NCI-H2081 (cell line): ENCODE measurements at regions not wholly inside any gene's neighbourhood (a gene's known extent, or its start where the extent isn't known, plus 50 kb on each side); places are given as distances from the start of the nearest gene placed in this dataset.

ENCODE experiments used
- DNase-seq, 2 experiments: peaks; one replicate each; lab custom pipeline; 2025; lab: John Stamatoyannopoulos, UW

DNA sequence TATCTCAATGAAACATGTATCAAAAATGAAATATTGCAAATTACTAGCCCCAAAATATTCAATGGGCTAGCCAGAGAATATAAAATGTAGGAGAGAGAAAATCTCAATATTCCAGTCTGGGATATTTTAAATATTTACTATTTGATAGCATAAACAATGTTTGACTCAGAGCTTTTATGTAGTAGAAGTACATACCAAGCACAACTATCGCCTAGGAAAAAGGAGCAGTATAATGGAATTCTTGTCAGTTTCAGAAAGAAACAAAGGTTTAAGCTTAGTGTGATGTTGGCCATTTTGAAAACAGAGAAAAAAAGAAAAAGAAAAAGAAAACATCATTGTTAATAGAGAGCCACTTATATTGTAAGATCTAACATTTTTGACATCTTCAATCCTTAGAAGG, 1961.9 kb upstream of the CELF4 start:
- DNase-seq = no peak

DNA sequence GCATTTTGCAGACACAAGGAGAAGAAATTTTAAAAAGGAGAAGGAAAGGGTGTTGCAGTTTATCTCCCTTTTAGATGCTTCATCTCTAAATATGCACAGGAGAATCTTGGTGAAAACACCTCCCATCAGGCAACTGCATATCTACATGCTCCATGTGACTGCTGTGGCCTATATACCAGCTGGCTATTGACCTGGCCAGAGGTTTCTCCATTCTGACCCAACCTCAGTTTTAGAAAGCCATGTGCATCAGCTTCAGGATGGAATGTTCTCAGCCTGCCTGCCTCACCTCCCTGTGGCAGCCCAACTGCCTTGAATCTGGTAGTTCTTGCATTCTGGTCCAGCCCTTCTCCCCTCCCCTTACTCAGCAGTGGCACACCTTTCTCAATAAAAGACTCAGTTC, 1958.8 kb upstream of the CELF4 start:
- DNase-seq = no peak

DNA sequence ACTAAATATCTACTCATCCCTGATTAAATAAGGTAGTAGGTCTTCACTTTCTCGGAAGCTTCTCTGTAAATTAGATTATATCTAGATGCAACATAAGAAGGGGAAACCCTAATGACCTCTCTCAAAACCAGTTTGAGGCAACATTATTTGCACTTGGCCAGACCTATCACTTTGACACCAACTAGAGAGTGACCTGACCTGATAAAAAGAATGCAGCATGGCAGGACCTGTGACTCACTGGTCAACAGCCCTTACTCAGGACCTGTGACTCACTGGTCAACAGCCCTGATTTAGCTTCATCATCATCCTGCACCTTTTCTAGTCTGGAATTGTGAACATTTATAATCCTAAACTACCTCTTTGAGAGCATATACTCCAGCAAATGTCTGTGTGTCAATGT, 1957.7 kb upstream of the CELF4 start:
- DNase-seq = no peak

DNA sequence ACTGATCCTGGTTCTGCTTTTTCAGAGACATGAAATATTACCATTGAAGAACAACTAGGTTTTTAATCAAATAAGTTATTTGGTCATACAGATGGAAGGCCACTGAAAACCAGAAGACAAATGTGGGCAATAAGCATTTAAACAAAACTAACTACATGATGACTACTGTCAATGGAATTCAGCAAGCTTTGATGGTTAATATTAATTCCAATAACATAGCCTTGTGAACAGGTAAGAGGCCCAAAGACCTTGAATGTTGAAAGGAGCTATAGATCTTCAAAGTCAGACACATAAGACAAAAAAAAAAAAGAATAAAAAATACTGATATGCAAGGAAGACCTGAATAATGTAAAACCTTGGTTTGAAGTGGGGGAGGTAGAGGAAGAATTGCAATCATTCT, 1955.6 kb upstream of the CELF4 start:
- DNase-seq = no peak

DNA sequence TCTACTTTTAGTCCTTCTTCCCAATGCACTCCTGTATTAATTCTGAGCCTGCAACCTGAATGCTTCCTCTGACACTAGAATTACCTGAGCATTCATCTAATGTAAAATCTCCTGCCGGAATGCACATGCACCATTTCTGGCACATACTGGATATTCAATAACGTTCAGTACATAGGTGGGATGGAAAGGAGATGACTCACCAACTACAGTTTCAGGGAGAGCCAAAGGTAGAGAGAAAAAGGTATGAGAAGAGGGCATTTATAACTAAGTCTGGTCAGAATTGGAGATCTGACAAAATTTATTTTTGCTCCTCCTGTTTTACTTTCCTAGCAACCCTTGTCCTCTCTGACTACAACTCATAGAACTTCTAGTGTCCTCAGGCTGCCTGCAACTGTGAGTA, 1954.1 kb upstream of the CELF4 start:
- DNase-seq = no peak

DNA sequence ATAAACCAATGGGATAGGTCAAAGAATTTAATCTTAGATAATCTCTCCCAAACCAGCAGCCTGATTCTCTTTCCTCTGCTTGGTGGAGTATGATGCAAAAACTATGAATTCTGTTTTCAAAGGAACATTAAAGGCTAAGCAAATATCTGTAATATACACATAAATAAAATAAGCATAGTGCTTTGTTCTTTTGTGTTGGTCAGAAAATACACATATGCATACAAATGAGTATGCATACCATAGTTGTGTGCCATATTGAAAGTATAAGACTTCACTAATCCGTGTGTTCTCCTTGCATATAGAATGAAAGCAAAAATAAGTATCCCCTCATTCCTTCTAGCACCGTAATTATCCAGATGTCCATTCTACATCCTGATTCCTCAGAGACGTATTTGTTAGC, 1949.7 kb upstream of the CELF4 start:
- no peak for DNase-seq

DNA sequence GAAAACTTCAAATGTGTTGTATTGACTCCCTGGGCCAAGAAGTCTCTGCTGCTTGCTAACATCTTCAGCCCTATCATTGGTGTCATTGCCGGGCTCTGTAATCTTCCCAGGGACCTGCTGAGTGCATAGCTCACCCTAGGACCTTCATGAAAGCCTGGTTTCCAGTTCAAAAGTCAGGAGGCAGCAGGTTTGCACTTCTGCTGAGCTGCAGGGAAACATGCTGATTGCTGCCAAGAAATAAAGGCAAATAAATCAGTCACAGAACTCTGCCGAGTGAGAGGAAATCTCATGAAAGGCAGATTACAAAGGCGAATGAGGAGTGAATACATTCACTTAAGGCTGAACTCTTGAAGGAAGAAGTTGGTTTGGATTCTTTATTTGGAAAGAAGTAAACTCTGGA, 1947.6 kb upstream of the CELF4 start:
- DNase-seq = no peak

DNA sequence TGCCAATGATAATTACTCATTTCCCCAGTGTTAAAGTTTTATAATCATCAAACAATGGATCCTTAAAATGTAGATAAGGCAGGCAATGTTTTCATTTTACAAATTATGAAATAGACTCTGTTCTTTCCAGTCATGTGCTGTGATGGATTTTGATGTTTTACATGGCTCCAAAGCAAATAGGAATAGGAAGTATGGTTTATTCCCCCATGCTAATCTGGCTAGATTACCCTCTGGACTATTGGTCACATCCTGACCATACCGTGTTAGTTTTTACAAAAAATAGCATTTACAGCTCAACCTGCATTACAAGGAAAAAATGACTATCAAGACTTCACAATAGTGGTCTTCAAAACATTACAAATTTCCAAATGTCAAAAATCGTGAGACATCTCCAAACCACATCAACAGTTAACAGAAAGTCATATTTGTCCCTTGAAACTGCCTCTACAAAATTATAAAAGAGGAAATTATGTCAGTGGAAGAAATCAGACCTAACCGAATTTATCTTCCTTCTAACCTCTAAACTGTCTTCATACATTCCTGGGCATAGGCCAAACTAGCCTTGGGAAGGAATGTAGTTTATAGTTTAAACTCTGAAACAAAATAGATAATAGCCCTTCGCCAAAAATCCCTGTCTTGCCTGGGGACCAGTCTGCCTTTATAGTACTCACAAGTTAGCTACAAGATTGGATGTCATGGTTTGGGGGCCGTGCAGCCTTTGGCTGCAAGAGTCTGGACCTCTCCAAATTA, 1941.2 kb upstream of the CELF4 start:
- no peak for DNase-seq

DNA sequence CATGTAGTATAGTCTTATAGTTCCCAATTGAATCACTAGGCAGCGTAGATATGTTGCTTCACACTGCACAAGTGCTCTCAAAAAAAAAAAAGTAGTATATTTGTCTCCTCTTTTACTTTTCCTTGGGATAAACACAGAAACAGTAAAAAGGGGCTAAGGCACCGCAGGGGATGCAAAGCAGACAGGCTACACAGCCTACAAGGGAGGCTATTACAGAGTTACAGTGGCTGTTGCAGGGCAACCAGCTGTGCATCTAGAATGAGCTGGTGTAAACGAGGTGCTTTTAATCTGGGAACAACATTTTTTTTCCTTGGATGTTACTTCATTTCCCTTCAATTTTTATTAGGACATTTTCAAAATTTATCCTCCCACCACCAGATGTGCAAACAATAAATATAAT, 1934.7 kb upstream of the CELF4 start:
- no peak for DNase-seq

DNA sequence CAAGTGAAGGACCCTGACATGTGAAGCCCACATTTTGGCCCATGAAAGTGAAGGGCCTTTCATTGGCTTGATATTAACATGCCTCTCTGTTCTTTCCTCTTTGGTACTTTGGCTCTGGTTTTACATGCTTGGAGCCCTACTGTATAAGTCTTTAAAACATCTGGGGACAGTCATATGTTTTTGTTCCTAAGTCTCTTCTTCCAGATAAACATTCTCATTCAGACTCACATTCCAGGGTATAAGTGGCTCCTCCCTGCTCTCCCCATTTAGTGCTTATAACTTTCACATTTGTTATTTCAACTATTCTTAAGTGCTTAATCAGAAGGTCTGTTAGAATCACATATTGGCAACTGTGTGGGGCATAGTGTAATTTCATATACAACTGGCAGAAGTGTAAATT, 1932.2 kb upstream of the CELF4 start:
- no peak for DNase-seq

DNA sequence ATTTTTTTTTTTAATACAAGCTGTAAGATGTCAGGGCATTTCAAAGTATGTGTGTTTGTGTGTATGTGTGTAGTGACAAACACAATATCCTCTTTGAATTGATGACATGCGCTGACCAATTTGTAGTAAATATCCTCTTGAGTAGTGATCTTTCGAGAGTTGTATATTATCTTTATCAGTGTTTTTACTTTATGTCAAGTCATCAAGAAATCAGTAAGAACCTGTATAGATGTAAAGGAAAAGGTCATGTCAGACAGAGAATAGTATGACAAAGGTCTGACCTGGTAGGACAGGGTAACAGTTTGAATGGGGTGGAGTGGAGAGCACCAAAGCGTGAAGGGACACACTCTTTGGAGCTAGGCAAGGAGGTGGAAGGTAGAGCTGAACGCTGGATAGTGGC, 1931.4 kb upstream of the CELF4 start:
- no peak for DNase-seq

DNA sequence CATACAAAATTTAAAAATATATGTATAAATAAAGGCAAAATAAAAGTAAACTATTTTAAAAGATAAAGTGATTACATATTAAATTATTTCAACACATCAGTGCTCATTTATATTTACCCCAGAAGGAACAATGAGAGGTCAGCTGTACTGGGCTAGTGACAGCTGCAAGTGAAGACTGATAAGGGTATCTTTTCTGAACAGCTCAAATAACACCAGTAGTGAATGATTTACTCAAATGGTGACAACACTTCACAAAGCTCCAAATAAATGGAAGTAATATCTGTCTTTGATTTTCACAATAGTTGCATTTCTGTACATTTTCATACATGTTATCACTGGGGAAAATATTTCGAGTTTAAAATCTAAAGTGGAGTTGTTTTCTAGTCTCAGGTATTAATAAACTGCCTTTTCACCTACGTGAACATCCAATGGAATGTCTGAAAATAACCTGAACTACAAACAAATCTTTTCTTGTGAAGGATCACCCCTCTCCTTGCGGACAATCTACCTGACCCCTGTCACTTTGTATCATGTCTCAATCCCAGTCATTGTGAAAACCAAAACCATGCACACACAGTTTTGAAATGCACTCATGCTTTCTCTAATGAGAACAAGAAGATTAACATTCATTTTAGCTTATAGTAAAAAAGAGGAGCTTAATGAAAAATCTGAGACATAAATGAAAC, 1928.8 kb upstream of the CELF4 start:
- DNase-seq = no peak

DNA sequence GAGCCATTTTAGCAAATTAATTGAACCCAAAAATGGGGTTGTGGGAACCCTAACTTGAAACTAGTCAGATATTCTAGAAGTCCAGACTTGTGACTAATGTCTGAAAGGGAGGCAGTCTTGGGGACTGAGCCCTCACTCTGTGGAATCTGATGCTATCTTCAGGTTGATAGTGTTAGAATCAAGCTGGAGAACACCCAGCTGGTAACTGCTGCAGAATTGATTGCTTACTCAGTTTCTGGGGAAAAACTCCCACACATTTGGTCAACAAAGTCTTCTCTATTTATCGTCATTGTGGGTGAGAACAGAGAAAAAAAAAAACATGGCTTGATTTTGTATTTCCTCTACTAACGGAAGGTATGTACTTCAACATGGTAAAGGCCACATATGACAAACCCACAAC, 1925.8 kb upstream of the CELF4 start:
- DNase-seq = no peak

DNA sequence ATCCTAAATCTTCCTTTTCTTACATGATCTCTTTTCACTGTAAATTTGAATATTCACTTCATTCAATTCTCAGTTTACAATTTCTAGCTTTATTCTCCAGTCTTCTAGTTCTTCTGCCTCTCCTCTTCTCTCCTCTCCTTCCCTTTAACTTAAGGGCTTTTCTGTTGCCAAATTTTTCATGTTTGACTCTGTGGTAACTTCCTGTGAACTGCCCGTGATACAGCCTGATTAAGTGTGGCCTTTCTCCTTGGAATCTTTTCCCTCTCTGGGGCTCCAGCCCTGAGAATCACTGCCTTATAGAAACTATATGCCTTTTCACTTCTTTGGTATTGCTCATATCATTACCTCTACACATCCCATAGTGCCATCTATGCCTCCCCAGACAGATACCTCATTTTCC, 1923.8 kb upstream of the CELF4 start:
- no peak for DNase-seq

DNA sequence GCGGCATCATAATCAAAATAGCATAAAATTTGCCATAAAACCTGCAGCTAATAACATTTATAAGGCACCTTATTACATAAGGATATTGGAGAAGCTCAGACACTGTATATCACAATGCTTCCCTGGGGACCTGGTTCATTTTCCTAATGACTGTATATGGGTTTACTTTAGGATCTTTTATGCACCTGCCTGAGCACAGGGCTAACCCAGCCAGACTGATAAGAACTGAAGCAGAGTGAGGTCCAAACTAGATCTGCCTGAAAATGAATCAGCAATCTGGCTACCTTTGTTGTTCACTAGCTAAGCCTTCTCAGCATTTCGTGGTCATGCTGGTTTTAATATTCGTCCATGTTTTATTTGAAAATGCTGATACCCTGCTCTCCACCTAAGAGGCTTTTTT, 1922.3 kb upstream of the CELF4 start:
- DNase-seq = peak in 1 of 2 experiments; percentile 53

DNA sequence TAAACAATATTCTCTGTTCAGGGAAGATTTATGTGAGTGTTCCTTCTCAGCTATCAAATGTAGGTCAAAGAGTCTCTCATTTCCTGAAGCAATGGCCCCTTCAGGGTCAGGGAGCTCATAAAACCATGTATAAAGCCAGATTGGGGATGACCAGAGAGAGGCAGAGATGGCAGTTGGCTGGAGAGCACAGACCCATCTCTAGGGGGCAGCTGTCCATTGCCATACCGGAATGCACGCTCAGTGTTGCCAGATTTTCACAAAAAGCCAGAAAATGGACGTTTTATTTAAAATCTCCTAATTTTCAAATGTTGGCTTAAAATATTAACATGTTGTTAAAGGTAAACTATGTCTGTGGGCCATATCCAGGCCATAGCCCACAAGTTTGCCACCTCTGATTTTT, 1920.7 kb upstream of the CELF4 start:
- no peak for DNase-seq

DNA sequence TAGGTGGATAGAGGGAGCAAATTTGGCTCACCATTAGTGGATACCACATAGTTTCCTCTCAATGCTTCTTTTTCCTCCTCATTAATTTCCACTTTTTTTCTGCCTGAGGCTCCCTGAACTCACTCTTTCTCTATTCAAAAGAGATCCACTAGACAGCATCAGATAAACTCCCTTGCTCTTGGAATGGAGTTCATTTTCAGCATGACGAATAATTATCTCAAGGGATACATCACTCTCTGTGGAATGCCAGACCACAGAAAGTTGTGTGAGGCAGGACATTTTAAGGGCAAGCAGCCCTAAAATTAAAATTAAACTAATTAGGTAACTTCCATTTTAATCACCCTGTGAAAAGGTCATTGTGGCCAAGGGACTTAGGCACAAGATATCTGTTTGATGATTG, 1920.1 kb upstream of the CELF4 start:
- no peak for DNase-seq

DNA sequence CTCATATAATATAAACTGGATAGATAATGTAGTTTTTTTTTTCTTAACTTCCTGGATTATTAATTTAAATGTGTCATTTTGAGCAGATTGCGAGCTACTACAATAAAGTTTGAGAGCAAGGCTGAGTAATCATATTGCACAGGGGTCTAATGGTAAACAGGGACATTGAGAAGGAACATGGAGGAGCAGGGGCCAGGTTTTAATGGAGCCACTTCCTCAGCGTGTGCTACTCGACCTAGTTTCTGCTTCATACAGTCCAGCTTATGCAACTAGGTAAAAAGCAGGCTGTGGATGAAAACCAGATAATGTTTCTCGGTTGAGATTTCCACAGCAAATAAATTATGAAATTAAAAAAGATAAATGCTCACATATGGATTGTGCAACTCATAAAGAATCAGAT, 1915.7 kb upstream of the CELF4 start:
- no peak for DNase-seq

DNA sequence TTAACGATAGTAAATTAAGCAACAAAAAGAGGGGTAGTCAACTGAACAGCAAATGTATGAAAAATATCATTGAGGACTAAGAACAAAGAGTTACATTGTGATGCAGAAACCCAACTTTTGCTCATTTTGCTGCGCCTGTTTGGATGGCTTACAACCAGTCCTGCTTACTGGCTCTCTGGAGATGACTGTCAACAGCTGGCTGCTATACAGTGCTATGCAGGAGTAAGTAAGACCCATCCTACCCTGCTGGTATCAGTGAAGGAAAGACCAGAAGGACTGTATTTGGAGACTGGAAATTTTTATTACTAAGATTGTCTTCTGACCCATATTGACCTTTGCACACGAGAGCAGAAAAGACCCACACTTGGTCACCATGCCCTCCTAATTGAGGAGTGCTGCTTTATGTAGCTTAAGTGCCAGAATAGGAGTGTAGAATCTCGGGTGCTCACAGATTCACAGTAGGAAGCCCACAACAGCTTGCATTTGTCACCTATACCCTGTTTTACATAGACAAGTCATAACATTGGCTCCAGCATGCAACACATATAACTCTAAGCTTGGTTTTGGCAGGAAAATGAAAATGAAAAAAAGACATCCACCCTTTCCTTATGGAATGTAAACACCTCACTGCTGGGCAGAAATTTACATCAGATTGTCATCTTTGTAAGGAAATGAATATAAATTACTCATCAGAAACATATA, 1915.0 kb upstream of the CELF4 start:
- no peak for DNase-seq

DNA sequence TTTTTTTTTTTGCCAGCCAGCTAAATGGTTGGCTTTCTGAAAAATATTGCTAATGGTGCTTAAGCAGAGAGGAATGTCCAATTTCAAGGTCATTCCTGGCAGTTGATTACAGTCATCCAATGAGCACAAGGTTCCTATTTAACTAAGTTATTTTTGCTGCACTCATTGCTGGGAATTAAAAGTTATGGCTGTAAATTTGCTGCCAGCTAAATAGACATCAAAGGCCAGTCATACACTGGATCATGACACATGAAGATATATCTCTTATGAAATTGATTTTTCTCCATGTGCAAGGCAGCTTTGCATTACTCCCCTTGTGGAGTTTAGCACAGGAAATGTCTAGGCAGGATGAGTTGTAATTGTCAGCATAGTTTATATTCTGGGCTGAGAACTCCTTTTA, 1898.4 kb upstream of the CELF4 start:
- DNase-seq = no peak

DNA sequence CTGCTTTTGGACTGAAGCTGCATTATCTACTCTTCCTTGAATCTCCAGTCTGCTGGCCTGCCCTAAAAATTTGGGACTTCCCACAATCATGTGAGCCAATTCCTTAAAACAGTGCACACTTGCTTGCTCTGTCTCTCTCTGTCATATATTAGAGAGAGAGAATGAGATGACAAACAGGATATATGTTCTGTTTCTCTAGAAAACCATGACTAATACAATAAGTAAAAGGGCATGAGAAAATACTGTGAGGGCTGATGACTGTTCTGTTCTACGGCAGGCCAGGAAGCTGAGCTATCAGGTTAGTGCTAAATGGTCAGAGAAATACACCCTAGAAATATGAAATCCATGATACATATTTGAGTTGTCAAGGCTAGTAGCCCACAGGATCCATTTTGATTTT, 1896.8 kb upstream of the CELF4 start:
- DNase-seq = no peak

DNA sequence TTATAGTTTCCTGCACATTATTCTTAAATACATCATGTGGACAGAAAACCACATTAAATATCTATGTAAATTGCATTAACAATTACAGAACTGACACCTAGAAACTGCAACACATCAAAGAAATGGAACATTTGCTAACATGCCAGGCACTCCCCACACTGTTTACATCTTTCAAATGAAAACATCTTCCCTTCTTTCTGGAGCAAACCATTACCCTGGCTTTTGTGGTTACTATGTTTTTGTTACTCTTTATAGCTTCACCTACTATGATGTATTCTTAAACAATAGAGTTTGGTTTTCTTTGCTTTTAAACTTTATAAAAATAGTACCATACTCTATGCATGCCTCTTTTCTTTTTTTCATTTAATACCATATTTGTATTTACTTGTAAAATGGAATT, 1894.5 kb upstream of the CELF4 start:
- no peak for DNase-seq

DNA sequence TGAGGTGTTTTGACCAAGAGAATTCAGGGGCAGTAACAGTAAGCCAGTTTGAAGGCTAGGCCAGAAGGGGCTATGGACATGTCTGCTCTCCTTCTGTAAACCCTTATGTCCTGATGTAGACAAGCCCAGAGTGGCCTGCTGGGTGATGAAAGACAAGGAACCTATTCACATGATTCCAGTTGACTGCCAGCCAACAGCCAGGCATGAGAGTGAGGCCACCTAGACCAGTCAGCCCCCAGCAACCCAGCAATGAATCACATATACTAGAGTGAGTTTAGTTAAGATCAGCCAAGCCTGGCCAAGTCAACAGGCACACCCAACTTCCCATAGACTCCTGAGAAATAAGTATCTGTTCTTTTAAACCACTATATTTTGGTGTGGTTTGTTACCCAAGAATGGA, 1889.7 kb upstream of the CELF4 start:
- no peak for DNase-seq
